ENCODE measurements at regions not wholly inside any gene's neighbourhood (a gene's known extent, or its start where the extent isn't known, plus 50 kb on each side); places are given as distances from the start of the nearest gene placed in this dataset.
A peak's percentile ranks its signal among the peaks of the same experiment; 100 is the strongest.

GRCh38 chr2:150554046-150554445 lies 66.6 kb upstream of the RND3 start:
- TF ChIP-seq YY1 (IDR thresholded peaks at IDR 0.05; ENCODE audit: low read depth) (no peak), EGR1 (IDR thresholded peaks at IDR 0.05) (no peak), EP300 (IDR thresholded peaks at IDR 0.05; ENCODE audit: borderline replicate concordance) (no peak), ZBTB7A (IDR thresholded peaks at IDR 0.05; ENCODE audit: low read depth) (no peak)
- TF ChIP-seq, protein P1, sequence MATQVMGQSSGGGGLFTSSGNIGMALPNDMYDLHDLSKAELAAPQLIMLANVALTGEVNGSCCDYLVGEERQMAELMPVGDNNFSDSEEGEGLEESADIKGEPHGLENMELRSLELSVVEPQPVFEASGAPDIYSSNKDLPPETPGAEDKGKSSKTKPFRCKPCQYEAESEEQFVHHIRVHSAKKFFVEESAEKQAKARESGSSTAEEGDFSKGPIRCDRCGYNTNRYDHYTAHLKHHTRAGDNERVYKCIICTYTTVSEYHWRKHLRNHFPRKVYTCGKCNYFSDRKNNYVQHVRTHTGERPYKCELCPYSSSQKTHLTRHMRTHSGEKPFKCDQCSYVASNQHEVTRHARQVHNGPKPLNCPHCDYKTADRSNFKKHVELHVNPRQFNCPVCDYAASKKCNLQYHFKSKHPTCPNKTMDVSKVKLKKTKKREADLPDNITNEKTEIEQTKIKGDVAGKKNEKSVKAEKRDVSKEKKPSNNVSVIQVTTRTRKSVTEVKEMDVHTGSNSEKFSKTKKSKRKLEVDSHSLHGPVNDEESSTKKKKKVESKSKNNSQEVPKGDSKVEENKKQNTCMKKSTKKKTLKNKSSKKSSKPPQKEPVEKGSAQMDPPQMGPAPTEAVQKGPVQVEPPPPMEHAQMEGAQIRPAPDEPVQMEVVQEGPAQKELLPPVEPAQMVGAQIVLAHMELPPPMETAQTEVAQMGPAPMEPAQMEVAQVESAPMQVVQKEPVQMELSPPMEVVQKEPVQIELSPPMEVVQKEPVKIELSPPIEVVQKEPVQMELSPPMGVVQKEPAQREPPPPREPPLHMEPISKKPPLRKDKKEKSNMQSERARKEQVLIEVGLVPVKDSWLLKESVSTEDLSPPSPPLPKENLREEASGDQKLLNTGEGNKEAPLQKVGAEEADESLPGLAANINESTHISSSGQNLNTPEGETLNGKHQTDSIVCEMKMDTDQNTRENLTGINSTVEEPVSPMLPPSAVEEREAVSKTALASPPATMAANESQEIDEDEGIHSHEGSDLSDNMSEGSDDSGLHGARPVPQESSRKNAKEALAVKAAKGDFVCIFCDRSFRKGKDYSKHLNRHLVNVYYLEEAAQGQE (IDR thresholded peaks at IDR 0.05; ENCODE audit: low read depth): no peak

- TF ChIP-seq MAX (IDR thresholded peaks at IDR 0.05) (no peak), RAD21 (IDR thresholded peaks at IDR 0.05; ENCODE audit: low read depth) (no peak), CEBPB (IDR thresholded peaks at IDR 0.05) (no peak), TEAD4 (IDR thresholded peaks at IDR 0.05) (no peak), CREB1 (IDR thresholded peaks at IDR 0.05; ENCODE audit: low read depth) (no peak), NFIC (IDR thresholded peaks at IDR 0.05) (no peak), EGR1 (IDR thresholded peaks at IDR 0.05) (no peak)
- TF ChIP-seq, protein P1 (IDR thresholded peaks at IDR 0.05; ENCODE audit: low read depth): no peak
Measured at GRCh38 chr2:150552041-150552820, 64.8 kb upstream of the RND3 start.

DNA sequence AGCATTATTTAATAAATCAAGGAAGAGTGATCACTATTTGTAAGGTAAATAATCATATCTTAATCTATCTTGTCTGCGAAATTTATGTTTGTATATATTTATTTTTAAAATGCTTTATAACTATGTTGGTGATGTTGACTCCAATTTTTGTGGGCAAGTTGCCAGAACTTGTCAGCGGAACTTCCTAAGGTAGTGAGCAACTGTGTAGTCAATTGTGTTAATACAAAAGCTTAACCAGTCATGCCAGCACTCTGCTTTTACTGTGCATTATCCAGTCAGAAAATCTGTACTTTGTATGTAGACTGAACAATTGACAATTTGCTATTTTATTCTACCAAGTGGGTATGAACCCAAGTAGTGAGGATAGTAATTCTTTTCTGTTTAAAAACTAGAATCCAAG lies 61.9 kb upstream of the RND3 start:
- TF ChIP-seq NFIC (IDR thresholded peaks at IDR 0.05) (no peak), TAF1 (IDR thresholded peaks at IDR 0.05; ENCODE audit: low read depth) (no peak), EP300 (IDR thresholded peaks at IDR 0.05; ENCODE audit: borderline replicate concordance) (no peak), YY1 (IDR thresholded peaks at IDR 0.05; ENCODE audit: low read depth) (no peak), MAX (IDR thresholded peaks at IDR 0.05) (no peak), CEBPB (IDR thresholded peaks at IDR 0.05) (no peak), RAD21 (IDR thresholded peaks at IDR 0.05; ENCODE audit: low read depth) (no peak), TCF12 (IDR thresholded peaks at IDR 0.05; ENCODE audit: low read depth) (no peak), TEAD4 (IDR thresholded peaks at IDR 0.05) (no peak), EGR1 (IDR thresholded peaks at IDR 0.05) (no peak), CREB1 (IDR thresholded peaks at IDR 0.05; ENCODE audit: low read depth) (no peak), FOXM1 (IDR thresholded peaks at IDR 0.05; ENCODE audit: borderline replicate concordance, low read depth) (no peak), ZBTB7A (IDR thresholded peaks at IDR 0.05; ENCODE audit: low read depth) (no peak)
- TF ChIP-seq, protein P1 (IDR thresholded peaks at IDR 0.05; ENCODE audit: low read depth): no peak
- TF ChIP-seq, protein P2, sequence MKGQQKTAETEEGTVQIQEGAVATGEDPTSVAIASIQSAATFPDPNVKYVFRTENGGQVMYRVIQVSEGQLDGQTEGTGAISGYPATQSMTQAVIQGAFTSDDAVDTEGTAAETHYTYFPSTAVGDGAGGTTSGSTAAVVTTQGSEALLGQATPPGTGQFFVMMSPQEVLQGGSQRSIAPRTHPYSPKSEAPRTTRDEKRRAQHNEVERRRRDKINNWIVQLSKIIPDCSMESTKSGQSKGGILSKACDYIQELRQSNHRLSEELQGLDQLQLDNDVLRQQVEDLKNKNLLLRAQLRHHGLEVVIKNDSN (IDR thresholded peaks at IDR 0.05): no peak

DNA sequence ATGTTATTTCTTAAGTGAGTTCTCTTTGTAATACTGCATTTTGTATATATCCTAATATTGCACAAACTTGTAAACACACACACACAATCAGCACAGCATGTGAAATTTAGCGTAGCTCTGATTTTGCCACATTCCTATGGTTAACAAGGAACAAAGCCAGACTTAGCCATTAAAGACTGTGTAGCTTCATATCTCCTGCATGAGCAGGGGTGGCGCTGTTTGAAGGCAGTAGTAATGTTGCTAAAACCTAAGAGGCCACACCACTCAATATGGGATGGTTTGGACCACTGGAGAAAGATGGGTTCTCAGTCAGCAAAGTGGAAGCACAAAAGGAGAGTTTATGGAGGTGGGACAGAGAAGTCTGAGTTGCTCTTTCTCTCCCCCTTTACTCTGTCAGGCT lies 61.1 kb upstream of the RND3 start:
- TF ChIP-seq, protein P2 (IDR thresholded peaks at IDR 0.05): no peak
- no peak for TF ChIP-seq ZBTB7A (IDR thresholded peaks at IDR 0.05; ENCODE audit: low read depth)
- TF ChIP-seq RAD21 (IDR thresholded peaks at IDR 0.05; ENCODE audit: low read depth): peak; percentile 39
- TF ChIP-seq TEAD4 (IDR thresholded peaks at IDR 0.05): no peak
- TF ChIP-seq CREB1 (IDR thresholded peaks at IDR 0.05; ENCODE audit: low read depth): no peak

DNA sequence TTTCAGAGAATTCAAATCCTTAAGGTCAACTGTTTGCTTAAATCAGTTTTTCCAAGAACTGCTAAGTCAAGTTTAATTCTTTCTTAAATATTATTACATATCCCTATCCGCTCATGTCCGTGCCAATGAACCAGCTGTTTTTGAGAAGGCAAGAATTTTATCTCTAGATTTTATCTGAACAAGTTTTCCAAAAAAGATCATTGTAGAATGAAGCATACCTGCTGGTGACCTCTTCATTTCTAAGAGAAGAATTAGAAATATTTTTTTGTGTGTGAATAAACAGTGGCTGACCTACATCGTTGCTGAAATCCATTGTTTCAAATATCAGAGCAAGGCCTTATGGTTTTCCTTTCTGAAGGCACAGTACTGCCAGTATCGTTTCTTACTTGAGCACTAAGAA lies 58.4 kb upstream of the RND3 start:
- TF ChIP-seq EP300 (IDR thresholded peaks at IDR 0.05; ENCODE audit: borderline replicate concordance) (no peak), YY1 (IDR thresholded peaks at IDR 0.05; ENCODE audit: low read depth) (no peak), RAD21 (IDR thresholded peaks at IDR 0.05; ENCODE audit: low read depth) (no peak), CEBPB (IDR thresholded peaks at IDR 0.05) (no peak), TEAD4 (IDR thresholded peaks at IDR 0.05) (no peak), TCF12 (IDR thresholded peaks at IDR 0.05; ENCODE audit: low read depth) (no peak), MAX (IDR thresholded peaks at IDR 0.05) (no peak), TAF1 (IDR thresholded peaks at IDR 0.05; ENCODE audit: low read depth) (no peak), EGR1 (IDR thresholded peaks at IDR 0.05) (no peak), CREB1 (IDR thresholded peaks at IDR 0.05; ENCODE audit: low read depth) (no peak), ZBTB7A (IDR thresholded peaks at IDR 0.05; ENCODE audit: low read depth) (no peak), NFIC (IDR thresholded peaks at IDR 0.05) (no peak)
- TF ChIP-seq, protein P2 (IDR thresholded peaks at IDR 0.05): no peak
- TF ChIP-seq, protein P1 (IDR thresholded peaks at IDR 0.05; ENCODE audit: low read depth): no peak
